ENCODE measurements at regions not wholly inside any gene's neighbourhood (a gene's known extent, or its start where the extent isn't known, plus 50 kb on each side); places are given as distances from the start of the nearest gene placed in this dataset.

DNA sequence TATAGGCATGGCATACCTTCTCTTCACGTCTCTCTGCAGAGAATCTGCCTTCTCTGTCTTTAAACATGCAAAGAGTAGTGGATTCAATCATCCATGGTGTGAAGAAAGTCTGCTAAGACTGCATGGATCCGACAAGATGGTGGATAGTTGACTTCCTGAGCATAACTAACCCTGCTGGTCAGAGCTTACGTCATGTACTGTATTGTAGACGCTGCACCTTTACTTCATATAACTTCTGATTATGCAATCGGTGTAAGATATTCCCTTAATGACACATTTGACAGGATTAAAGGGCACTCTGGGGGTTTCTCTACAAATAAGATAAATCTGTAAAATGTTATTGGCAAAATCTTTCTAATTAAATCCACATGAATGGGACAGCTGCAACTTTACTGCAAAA is 240.3 kb upstream of the NREP start:
- peaks cover 7% of the 10 kb centered on the region for H3K9me3 Mint-ChIP-seq (ENCODE audit: unreplicated experiment)
- no peaks in the 10 kb centered on the region for H3K27me3 Mint-ChIP-seq (ENCODE audit: unreplicated experiment)
- H3K4me3 Mint-ChIP-seq (ENCODE audit: unreplicated experiment), result no peak overlapping the region
- no peak for DNase-seq (ENCODE audit: extremely low spot score, unreplicated experiment)
- H3K27ac Mint-ChIP-seq (ENCODE audit: unreplicated experiment), result peak overlapping the region; percentile 90
- no peak for TF ChIP-seq CTCF (IDR thresholded peaks at IDR 0.05)
- no peaks in the 10 kb centered on the region for H3K36me3 Mint-ChIP-seq (ENCODE audit: unreplicated experiment)
- H3K4me1 Mint-ChIP-seq (ENCODE audit: unreplicated experiment), result peaks cover 50% of the 10 kb centered on the region

GRCh38 chr5:111996574-111996973 is 239.6 kb upstream of the NREP start:
- H3K27ac Mint-ChIP-seq (ENCODE audit: unreplicated experiment), result peak overlapping the region; percentile 90
- H3K36me3 Mint-ChIP-seq (ENCODE audit: unreplicated experiment), result no peaks in the 10 kb centered on the region
- H3K27me3 Mint-ChIP-seq (ENCODE audit: unreplicated experiment), result no peaks in the 10 kb centered on the region
- H3K4me3 Mint-ChIP-seq (ENCODE audit: unreplicated experiment), result no peak overlapping the region
- peaks cover 50% of the 10 kb centered on the region for H3K4me1 Mint-ChIP-seq (ENCODE audit: unreplicated experiment)
- no peak for TF ChIP-seq CTCF (IDR thresholded peaks at IDR 0.05)
- DNase-seq (ENCODE audit: extremely low spot score, unreplicated experiment), result no peak
- H3K9me3 Mint-ChIP-seq (ENCODE audit: unreplicated experiment), result peaks cover 7% of the 10 kb centered on the region

- H3K4me3 Mint-ChIP-seq (ENCODE audit: unreplicated experiment), result no peak overlapping the region
- peaks cover 45% of the 10 kb centered on the region for H3K4me1 Mint-ChIP-seq (ENCODE audit: unreplicated experiment)
- no peaks in the 10 kb centered on the region for H3K27me3 Mint-ChIP-seq (ENCODE audit: unreplicated experiment)
- H3K9me3 Mint-ChIP-seq (ENCODE audit: unreplicated experiment), result peaks cover 7% of the 10 kb centered on the region
- no peak overlapping the region for H3K27ac Mint-ChIP-seq (ENCODE audit: unreplicated experiment)
- peaks cover 2% of the 10 kb centered on the region for H3K36me3 Mint-ChIP-seq (ENCODE audit: unreplicated experiment)
- no peak for DNase-seq (ENCODE audit: extremely low spot score, unreplicated experiment)
- no peak for TF ChIP-seq CTCF (IDR thresholded peaks at IDR 0.05)
Observed at GRCh38 chr5:111995701-111996100, 238.7 kb upstream of the NREP start.

DNA sequence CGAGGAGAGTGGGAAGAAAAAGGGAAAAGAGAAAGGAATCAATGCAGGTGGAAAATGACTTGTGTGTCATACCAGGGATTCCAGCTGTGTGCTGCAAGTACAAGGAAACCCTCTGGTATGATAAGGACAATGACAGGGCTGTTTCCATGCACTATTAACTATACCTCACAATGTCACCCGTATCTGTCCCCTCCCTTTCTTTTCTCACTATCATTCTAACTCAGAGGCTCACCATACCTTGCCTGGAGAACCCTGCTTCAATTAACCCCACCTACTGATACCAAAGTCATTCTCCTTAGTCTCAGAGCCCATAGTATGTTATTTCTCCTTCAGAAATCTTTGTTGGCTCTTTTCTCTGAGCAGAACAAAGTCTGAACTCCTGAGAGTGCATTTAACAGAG is 236.2 kb upstream of the NREP start:
- H3K36me3 Mint-ChIP-seq (ENCODE audit: unreplicated experiment), result peaks cover 13% of the 10 kb centered on the region
- no peak for TF ChIP-seq CTCF (IDR thresholded peaks at IDR 0.05)
- H3K4me1 Mint-ChIP-seq (ENCODE audit: unreplicated experiment), result peaks cover 24% of the 10 kb centered on the region
- H3K27me3 Mint-ChIP-seq (ENCODE audit: unreplicated experiment), result no peaks in the 10 kb centered on the region
- H3K4me3 Mint-ChIP-seq (ENCODE audit: unreplicated experiment), result no peak overlapping the region
- no peak for DNase-seq (ENCODE audit: extremely low spot score, unreplicated experiment)
- no peak overlapping the region for H3K27ac Mint-ChIP-seq (ENCODE audit: unreplicated experiment)
- H3K9me3 Mint-ChIP-seq (ENCODE audit: unreplicated experiment), result peaks cover 7% of the 10 kb centered on the region

- Mint-ChIP-seq H3K9me3 (ENCODE audit: unreplicated experiment) (no peaks in the 10 kb centered on the region), H3K4me1 (ENCODE audit: unreplicated experiment) (peaks cover 38% of the 10 kb centered on the region), H3K36me3 (ENCODE audit: unreplicated experiment) (peaks cover 7% of the 10 kb centered on the region), H3K27me3 (ENCODE audit: unreplicated experiment) (no peaks in the 10 kb centered on the region), H3K27ac (ENCODE audit: unreplicated experiment) (peak overlapping the region; percentile 88), H3K4me3 (ENCODE audit: unreplicated experiment) (no peak overlapping the region)
- DNase-seq (ENCODE audit: extremely low spot score, unreplicated experiment), result no peak
- no peak for TF ChIP-seq CTCF (IDR thresholded peaks at IDR 0.05)
Observed at GRCh38 chr5:111984044-111984443, 227.1 kb upstream of the NREP start.

All from osteocyte (in vitro differentiated cells).